ENCODE measurements at regions not wholly inside any gene's neighbourhood (a gene's known extent, or its start where the extent isn't known, plus 50 kb on each side); places are given as distances from the start of the nearest gene placed in this dataset.

DNA sequence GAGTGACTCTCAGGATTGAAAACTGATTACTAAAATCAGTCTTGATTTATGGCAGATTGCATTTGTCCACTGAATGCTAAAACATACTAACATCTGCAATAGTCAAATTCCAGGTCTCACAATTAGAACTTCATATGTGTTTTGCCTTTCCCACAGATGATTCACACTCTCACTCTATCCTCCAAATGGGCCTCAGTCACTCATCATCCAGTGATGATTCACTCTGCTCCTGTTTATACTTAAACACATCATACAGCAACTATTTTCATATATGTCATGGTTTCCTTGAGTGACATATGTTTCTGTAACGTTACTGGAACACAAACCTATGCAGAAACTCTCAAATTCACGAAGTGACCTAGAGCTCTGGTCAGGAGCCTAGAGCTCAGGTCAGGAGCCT is 512.9 kb downstream of the HINT1 start:
- H3K4me1 Mint-ChIP-seq: no peaks in the 10 kb centered on the region
- DNase-seq: no peak
- intact Hi-C loops (cut with micrococcal nuclease): no loop called here
- H3K27me3 Mint-ChIP-seq (ENCODE audit: low read depth in 3 of 3): peaks cover 0 to 2% (median 0%) of the 10 kb centered on the region in 3 donors
- no peaks in the 10 kb centered on the region for H3K79me2 ChIP-seq (ENCODE audit: insufficient read depth, low read length)
- TF ChIP-seq, protein P1, sequence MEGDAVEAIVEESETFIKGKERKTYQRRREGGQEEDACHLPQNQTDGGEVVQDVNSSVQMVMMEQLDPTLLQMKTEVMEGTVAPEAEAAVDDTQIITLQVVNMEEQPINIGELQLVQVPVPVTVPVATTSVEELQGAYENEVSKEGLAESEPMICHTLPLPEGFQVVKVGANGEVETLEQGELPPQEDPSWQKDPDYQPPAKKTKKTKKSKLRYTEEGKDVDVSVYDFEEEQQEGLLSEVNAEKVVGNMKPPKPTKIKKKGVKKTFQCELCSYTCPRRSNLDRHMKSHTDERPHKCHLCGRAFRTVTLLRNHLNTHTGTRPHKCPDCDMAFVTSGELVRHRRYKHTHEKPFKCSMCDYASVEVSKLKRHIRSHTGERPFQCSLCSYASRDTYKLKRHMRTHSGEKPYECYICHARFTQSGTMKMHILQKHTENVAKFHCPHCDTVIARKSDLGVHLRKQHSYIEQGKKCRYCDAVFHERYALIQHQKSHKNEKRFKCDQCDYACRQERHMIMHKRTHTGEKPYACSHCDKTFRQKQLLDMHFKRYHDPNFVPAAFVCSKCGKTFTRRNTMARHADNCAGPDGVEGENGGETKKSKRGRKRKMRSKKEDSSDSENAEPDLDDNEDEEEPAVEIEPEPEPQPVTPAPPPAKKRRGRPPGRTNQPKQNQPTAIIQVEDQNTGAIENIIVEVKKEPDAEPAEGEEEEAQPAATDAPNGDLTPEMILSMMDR (IDR thresholded peaks at IDR 0.05): no peak
- no peak overlapping the region for H3K9ac ChIP-seq (ENCODE audit: insufficient read depth, low read length, poor library complexity, severe bottlenecking)
- 90% methylated on average over 2 of the region's 2 CpGs for WGBS (ENCODE audit: insufficient coverage)
- H3K4me1 ChIP-seq (ENCODE audit: control insufficient read depth in 1 of 2, insufficient read depth in 2 of 2, low read length in 2 of 2): no peaks in the 10 kb centered on the region
- no peak overlapping the region for H3K27ac ChIP-seq (ENCODE audit: low read depth in 1 of 2, low read length in 2 of 2)
- no peak overlapping the region for H2AFZ ChIP-seq (ENCODE audit: insufficient read depth, low read depth, low read length, poor library complexity, severe bottlenecking)
- H3K4me2 ChIP-seq (replicated peaks; ENCODE audit: extremely low read depth, low read length, poor library complexity, severe bottlenecking): no peak overlapping the region
- H3K9me3 ChIP-seq (replicated peaks in 1 of 2; ENCODE audit: control insufficient read depth in 1 of 2, insufficient read depth in 1 of 2, low read length in 2 of 2): no peaks in the 10 kb centered on the region
- no peaks in the 10 kb centered on the region for H3K36me3 ChIP-seq (replicated peaks in 1 of 2; ENCODE audit: control insufficient read depth in 1 of 2, insufficient read depth in 2 of 2, low read length in 2 of 2)
- H3K36me3 Mint-ChIP-seq: no peaks in the 10 kb centered on the region
- no peak overlapping the region for H3K27ac Mint-ChIP-seq
- H3K4me3 ChIP-seq (replicated peaks in 1 of 3; ENCODE audit: low read depth in 2 of 3, low read length in 3 of 3): no peak overlapping the region
- no peak overlapping the region for H3K4me3 Mint-ChIP-seq
- no peaks in the 10 kb centered on the region for H3K27me3 ChIP-seq (ENCODE audit: control insufficient read depth in 2 of 2, insufficient read depth in 2 of 2, low read length in 2 of 2)
- H4K20me1 ChIP-seq (ENCODE audit: insufficient read depth, low read length): no peaks in the 10 kb centered on the region
- peaks cover 0 to 3% (median 0%) of the 10 kb centered on the region in 7 donors for H3K9me3 Mint-ChIP-seq

DNA sequence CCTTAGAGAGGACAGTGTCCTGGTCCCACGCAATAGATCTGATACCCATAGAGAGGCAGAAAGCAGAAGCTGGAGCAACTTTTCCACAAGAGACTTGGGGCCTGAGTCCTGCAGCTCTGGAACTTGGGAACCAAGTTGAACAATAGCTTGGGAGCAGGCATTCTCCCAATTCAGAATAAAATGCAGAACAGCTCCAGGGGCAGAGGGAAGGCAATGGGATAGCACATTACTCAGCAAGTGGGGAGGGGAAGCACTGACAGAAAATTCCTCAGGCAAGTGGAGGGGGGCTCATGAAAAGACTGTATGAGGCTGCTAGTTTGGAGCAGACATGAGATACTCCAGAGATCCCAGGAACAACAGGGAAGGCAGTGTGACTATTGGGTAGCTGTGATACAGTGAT is 513.6 kb downstream of the HINT1 start:
- H2AFZ ChIP-seq (ENCODE audit: insufficient read depth, low read depth, low read length, poor library complexity, severe bottlenecking): no peak overlapping the region
- no peak overlapping the region for H3K27ac Mint-ChIP-seq
- H3K4me2 ChIP-seq (replicated peaks; ENCODE audit: extremely low read depth, low read length, poor library complexity, severe bottlenecking): no peak overlapping the region
- H3K4me1 ChIP-seq (ENCODE audit: control insufficient read depth in 1 of 2, insufficient read depth in 2 of 2, low read length in 2 of 2): no peaks in the 10 kb centered on the region
- peaks cover 0 to 2% (median 0%) of the 10 kb centered on the region in 3 donors for H3K27me3 Mint-ChIP-seq (ENCODE audit: low read depth in 3 of 3)
- no peak overlapping the region for H3K9ac ChIP-seq (ENCODE audit: insufficient read depth, low read length, poor library complexity, severe bottlenecking)
- no peak overlapping the region for H3K4me3 Mint-ChIP-seq
- H3K36me3 Mint-ChIP-seq: no peaks in the 10 kb centered on the region
- H3K27me3 ChIP-seq (ENCODE audit: control insufficient read depth in 2 of 2, insufficient read depth in 2 of 2, low read length in 2 of 2): no peaks in the 10 kb centered on the region
- no peak for DNase-seq
- H3K36me3 ChIP-seq (replicated peaks in 1 of 2; ENCODE audit: control insufficient read depth in 1 of 2, insufficient read depth in 2 of 2, low read length in 2 of 2): no peaks in the 10 kb centered on the region
- peaks cover 0 to 3% (median 0%) of the 10 kb centered on the region in 7 donors for H3K9me3 Mint-ChIP-seq
- no peak overlapping the region for H3K4me3 ChIP-seq (replicated peaks in 1 of 3; ENCODE audit: low read depth in 2 of 3, low read length in 3 of 3)
- no peaks in the 10 kb centered on the region for H3K79me2 ChIP-seq (ENCODE audit: insufficient read depth, low read length)
- no peak overlapping the region for H3K27ac ChIP-seq (ENCODE audit: low read depth in 1 of 2, low read length in 2 of 2)
- intact Hi-C loops (cut with micrococcal nuclease): no loop called here
- TF ChIP-seq, protein P1 (IDR thresholded peaks at IDR 0.05): no peak
- no peaks in the 10 kb centered on the region for H3K9me3 ChIP-seq (replicated peaks in 1 of 2; ENCODE audit: control insufficient read depth in 1 of 2, insufficient read depth in 1 of 2, low read length in 2 of 2)
- WGBS (ENCODE audit: insufficient coverage): 100% methylated on average over 1 of the region's 1 CpG
- no peaks in the 10 kb centered on the region for H3K4me1 Mint-ChIP-seq
- H4K20me1 ChIP-seq (ENCODE audit: insufficient read depth, low read length): no peaks in the 10 kb centered on the region
